Trophoblast cell (in vitro differentiated cells and primary cell): ENCODE measurements at regions not wholly inside any gene's neighbourhood (a gene's known extent, or its start where the extent isn't known, plus 50 kb on each side); places are given as distances from the start of the nearest gene placed in this dataset.

Experiments used
- DNase-seq, 2 donors: peaks; one replicate each; pipeline ENCODE4 v3.0.0-alpha.2; 2016
- H2AFZ ChIP-seq: 2 replicates; pipeline ENCODE4 v1.6.1; 2013; ENCODE audit warnings: low read length, moderate library complexity, mild to moderate bottlenecking; ENCODE audit not compliant: insufficient read depth, poor library complexity
- H2AK5ac ChIP-seq: 2 replicates; pipeline ENCODE4 v1.6.1; 2013; ENCODE audit warnings: mild to moderate bottlenecking, low read length
- H2BK120ac ChIP-seq: 2 replicates; pipeline ENCODE4 v1.6.1; 2013; ENCODE audit warnings: low read length, mild to moderate bottlenecking, moderate library complexity; ENCODE audit not compliant: insufficient read depth, poor library complexity
- H2BK12ac ChIP-seq: 2 replicates; pipeline ENCODE4 v1.6.1; 2013; ENCODE audit warnings: mild to moderate bottlenecking, low read length, moderate library complexity
- H2BK5ac ChIP-seq: 2 replicates; pipeline ENCODE4 v1.6.1; 2013; ENCODE audit warnings: low read length, low read depth, moderate library complexity, mild to moderate bottlenecking; ENCODE audit not compliant: poor library complexity
- H3K14ac ChIP-seq: 2 replicates; pipeline ENCODE4 v1.6.1; 2013; ENCODE audit warnings: mild to moderate bottlenecking, low read length
- H3K18ac ChIP-seq: 2 replicates; pipeline ENCODE4 v1.6.1; 2013; ENCODE audit warnings: mild to moderate bottlenecking, low read length
- H3K23ac ChIP-seq: 2 replicates; pipeline ENCODE4 v1.6.1; 2013; ENCODE audit warnings: low read length
- H3K27ac ChIP-seq: 2 replicates; pipeline ENCODE4 v1.5.1; 2013; ENCODE audit warnings: low read depth, mild to moderate bottlenecking, inconsistent platforms, low read length, moderate library complexity
- H3K27me3 ChIP-seq: 2 replicates; pipeline ENCODE4 v1.6.1; 2013; ENCODE audit warnings: inconsistent platforms, mild to moderate bottlenecking, low read length, moderate library complexity; ENCODE audit not compliant: insufficient read depth
- H3K36me3 ChIP-seq, 2 experiments: 1 replicate in 1 of 2; 2 replicates in 1 of 2; pipeline ENCODE4 v1.6.1; 2013; ENCODE audit warnings: low read length in 2 of 2, mild to moderate bottlenecking in 2 of 2, moderate library complexity in 1 of 2; ENCODE audit not compliant: insufficient read depth in 2 of 2, control insufficient read depth in 1 of 2
- H3K4ac ChIP-seq: 2 replicates; pipeline ENCODE4 v1.6.1; 2013; ENCODE audit warnings: low read depth, mild to moderate bottlenecking, low read length, moderate library complexity
- H3K4me1 ChIP-seq, 2 experiments: 1 replicate in 1 of 2; 2 replicates in 1 of 2; pipeline ENCODE4 v1.6.1; 2013; ENCODE audit warnings: low read length in 2 of 2, mild to moderate bottlenecking in 2 of 2, moderate library complexity in 1 of 2; ENCODE audit not compliant: insufficient read depth in 2 of 2, control insufficient read depth in 1 of 2
- H3K4me2 ChIP-seq: 2 replicates; pipeline ENCODE4 v1.6.1; 2013; ENCODE audit warnings: inconsistent platforms, mild to moderate bottlenecking, low read length, moderate library complexity
- H3K4me3 ChIP-seq: 2 replicates; pipeline ENCODE4 v1.5.1; 2013; ENCODE audit warnings: mild to moderate bottlenecking, low read depth, low read length, inconsistent platforms
- H3K79me1 ChIP-seq: one replicate; pipeline ENCODE4 v1.6.1; 2013; ENCODE audit warnings: low read length
- H3K79me2 ChIP-seq: 2 replicates; pipeline ENCODE4 v1.6.1; 2013; ENCODE audit warnings: low read length, mild to moderate bottlenecking; ENCODE audit not compliant: control insufficient read depth, insufficient read depth, poor library complexity
- H3K9ac ChIP-seq: 2 replicates; pipeline ENCODE4 v1.6.1; 2013; ENCODE audit warnings: mild to moderate bottlenecking, low read length
- H3K9me3 ChIP-seq: 2 replicates; pipeline ENCODE4 v1.6.1; 2013; ENCODE audit warnings: low read depth, mild to moderate bottlenecking, control low read depth, inconsistent platforms, low read length; ENCODE audit not compliant: insufficient read depth
- H4K12ac ChIP-seq: 2 replicates; pipeline ENCODE4 v1.6.1; 2013; ENCODE audit warnings: low read depth, mild to moderate bottlenecking, low read length, moderate library complexity
- H4K8ac ChIP-seq: 2 replicates; pipeline ENCODE4 v1.6.1; 2013; ENCODE audit warnings: low read depth, mild to moderate bottlenecking, low read length, moderate library complexity
- H4K91ac ChIP-seq: one replicate; pipeline ENCODE4 v1.6.1; 2013; ENCODE audit warnings: low read depth, mild to moderate bottlenecking, low read length, moderate library complexity
- WGBS: extraction: QIAGEN DNeasy Blood & Tissue Kit; methylation state at CpG from one replicate; pipeline ENCODE4 v1.1.7; 2013; ENCODE audit warnings: missing lambda C conversion rate; ENCODE audit not compliant: insufficient read length, insufficient coverage; ENCODE audit errors: extremely low coverage; 5-methylcytosine and 5-hydroxymethylcytosine counted together

DNA sequence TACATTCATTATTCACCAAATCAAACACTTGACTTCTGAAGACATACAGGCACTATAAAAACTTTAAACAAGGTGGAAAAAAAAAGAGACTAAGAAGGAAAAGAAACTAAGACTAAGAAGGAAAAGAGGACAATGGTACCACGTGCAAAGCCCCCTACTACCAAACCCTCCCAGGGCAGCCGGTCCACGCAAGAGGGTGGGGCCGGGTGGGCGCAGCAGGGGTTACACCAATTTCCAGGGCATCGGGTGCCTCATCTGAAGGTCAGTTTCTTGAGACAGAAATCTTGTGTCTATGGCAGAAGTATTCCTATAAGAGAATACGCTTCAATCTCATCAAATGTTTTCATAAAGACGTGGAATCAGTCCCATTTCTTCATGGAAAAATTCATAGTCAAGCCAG lies 131.5 kb downstream of the NUFIP1 start:
- no peaks in the 10 kb centered on the region for H3K4me1 ChIP-seq
- no peak overlapping the region for H2BK12ac ChIP-seq
- H3K27me3 ChIP-seq: no peaks in the 10 kb centered on the region
- no peak overlapping the region for H4K91ac ChIP-seq
- no peak overlapping the region for H3K18ac ChIP-seq
- H2BK5ac ChIP-seq: no peak overlapping the region
- no CpG with 5 or more reads among the region's 8 CpGs for WGBS
- no peak for DNase-seq
- H4K8ac ChIP-seq: no peak overlapping the region
- no peak overlapping the region for H3K23ac ChIP-seq
- H2AK5ac ChIP-seq: no peak overlapping the region
- H3K4ac ChIP-seq: no peak overlapping the region
- no peak overlapping the region for H3K4me2 ChIP-seq
- no peak overlapping the region for H3K9ac ChIP-seq
- H3K79me2 ChIP-seq: no peaks in the 10 kb centered on the region
- no peaks in the 10 kb centered on the region for H3K36me3 ChIP-seq
- no peak overlapping the region for H3K4me3 ChIP-seq
- H2BK120ac ChIP-seq: no peak overlapping the region
- no peak overlapping the region for H3K27ac ChIP-seq
- H3K14ac ChIP-seq: no peak overlapping the region
- H2AFZ ChIP-seq: no peak overlapping the region
- no peak overlapping the region for H4K12ac ChIP-seq
- no peaks in the 10 kb centered on the region for H3K9me3 ChIP-seq
- no peaks in the 10 kb centered on the region for H3K79me1 ChIP-seq

DNA sequence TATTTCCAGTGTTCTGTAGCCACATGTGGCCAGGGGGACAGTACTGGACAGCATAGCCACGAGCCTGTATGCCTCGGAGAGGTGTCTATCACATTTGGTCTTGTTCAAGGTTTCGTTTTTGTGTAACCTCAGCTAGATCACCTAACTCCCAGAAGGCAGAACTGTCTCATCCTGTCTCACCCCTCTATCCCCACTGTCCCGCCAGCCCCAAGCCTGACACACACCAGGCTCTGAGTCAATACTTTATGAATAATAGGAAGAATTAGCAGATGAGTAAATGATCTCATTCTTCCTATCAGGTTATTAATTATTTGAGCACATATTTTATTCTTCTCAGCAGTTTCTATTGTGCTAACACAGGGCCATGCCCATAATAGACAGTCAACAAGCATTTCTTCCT lies 132.2 kb downstream of the NUFIP1 start:
- H2AFZ ChIP-seq: no peak overlapping the region
- WGBS: no CpG with 5 or more reads among the region's 4 CpGs
- H3K27me3 ChIP-seq: no peaks in the 10 kb centered on the region
- H3K23ac ChIP-seq: no peak overlapping the region
- no peak overlapping the region for H4K91ac ChIP-seq
- H2AK5ac ChIP-seq: no peak overlapping the region
- H4K8ac ChIP-seq: no peak overlapping the region
- H3K9ac ChIP-seq: no peak overlapping the region
- H2BK120ac ChIP-seq: no peak overlapping the region
- H3K79me2 ChIP-seq: no peaks in the 10 kb centered on the region
- no peak overlapping the region for H2BK5ac ChIP-seq
- DNase-seq: no peak
- no peak overlapping the region for H4K12ac ChIP-seq
- H3K4me2 ChIP-seq: no peak overlapping the region
- no peak overlapping the region for H3K18ac ChIP-seq
- H2BK12ac ChIP-seq: no peak overlapping the region
- no peaks in the 10 kb centered on the region for H3K79me1 ChIP-seq
- H3K4ac ChIP-seq: no peak overlapping the region
- no peak overlapping the region for H3K14ac ChIP-seq
- H3K36me3 ChIP-seq: no peaks in the 10 kb centered on the region
- H3K4me1 ChIP-seq: no peaks in the 10 kb centered on the region
- H3K9me3 ChIP-seq: no peaks in the 10 kb centered on the region
- H3K27ac ChIP-seq: no peak overlapping the region
- no peak overlapping the region for H3K4me3 ChIP-seq

DNA sequence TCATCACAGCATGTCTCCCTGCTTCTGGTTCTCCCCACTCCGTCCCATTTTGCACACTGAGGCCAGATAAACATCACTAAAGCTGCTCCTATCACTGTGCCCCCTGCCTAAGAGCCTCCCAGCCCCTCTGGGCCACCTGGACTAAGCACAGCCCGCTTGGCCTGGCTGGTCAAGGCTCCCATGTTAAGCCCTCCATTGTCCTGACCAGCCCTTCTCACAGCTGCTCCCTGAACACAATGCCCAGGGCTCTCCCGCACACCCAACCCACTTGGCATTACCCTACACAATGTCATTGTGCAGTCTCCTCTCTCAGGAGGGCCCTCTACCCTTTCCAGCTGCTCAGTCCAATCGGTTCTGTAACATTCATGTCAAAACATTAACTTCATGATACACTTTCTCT lies 133.4 kb downstream of the NUFIP1 start:
- no CpG with 5 or more reads among the region's 4 CpGs for WGBS
- Histone ChIP-seq H3K18ac (no peak overlapping the region), H3K27me3 (no peaks in the 10 kb centered on the region)

DNA sequence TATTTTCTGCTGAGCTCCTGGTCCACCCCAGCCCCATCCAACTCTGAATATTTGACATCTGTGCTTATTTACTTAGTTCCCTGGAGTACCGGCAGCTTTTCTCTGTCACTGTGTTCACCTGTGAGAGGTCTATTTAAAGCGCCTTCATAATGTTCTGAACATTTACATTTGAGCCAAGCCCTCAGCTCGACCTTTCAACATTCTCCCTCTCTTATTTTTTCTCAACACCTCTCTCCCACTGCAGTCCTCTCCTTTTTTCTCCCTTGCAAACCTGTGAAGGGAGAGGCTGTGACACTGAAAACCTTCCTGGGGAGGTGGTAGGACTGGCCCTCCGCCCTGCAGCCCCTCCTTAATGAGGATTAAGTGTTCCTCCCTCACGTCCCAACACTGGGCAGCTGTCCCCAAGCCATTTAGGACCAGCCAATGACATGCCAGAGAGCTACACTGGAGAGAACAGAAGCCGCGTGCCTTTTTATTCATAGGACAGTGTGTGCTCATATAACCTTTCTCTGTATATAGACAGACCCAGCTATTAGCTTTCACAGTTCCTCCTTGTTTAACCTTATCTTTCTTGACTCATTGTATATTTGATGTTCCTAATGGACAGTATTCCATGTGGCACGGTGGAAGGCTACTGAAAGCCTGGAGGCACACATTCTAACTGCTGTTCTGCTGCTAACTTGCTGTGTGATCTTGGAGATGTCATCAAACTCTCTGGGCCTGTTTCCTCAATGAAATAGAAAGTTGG lies 134.8 kb downstream of the NUFIP1 start:
- no peak overlapping the region for H2AK5ac ChIP-seq
- H3K9ac ChIP-seq: no peak overlapping the region
- H2AFZ ChIP-seq: no peak overlapping the region
- H4K91ac ChIP-seq: no peak overlapping the region
- H3K79me2 ChIP-seq: no peaks in the 10 kb centered on the region
- no peaks in the 10 kb centered on the region for H3K27me3 ChIP-seq
- H3K4me2 ChIP-seq: no peak overlapping the region
- H3K4me3 ChIP-seq: no peak overlapping the region
- H3K79me1 ChIP-seq: no peaks in the 10 kb centered on the region
- H3K9me3 ChIP-seq: peaks cover 5% of the 10 kb centered on the region
- H3K4me1 ChIP-seq: no peaks in the 10 kb centered on the region
- H3K27ac ChIP-seq: no peak overlapping the region
- no peaks in the 10 kb centered on the region for H3K36me3 ChIP-seq
- no peak overlapping the region for H3K14ac ChIP-seq
- no peak overlapping the region for H4K8ac ChIP-seq
- no CpG with 5 or more reads among the region's 8 CpGs for WGBS
- H3K4ac ChIP-seq: no peak overlapping the region
- DNase-seq: no peak
- H3K18ac ChIP-seq: no peak overlapping the region
- no peak overlapping the region for H4K12ac ChIP-seq
- H2BK12ac ChIP-seq: no peak overlapping the region
- H3K23ac ChIP-seq: no peak overlapping the region
- no peak overlapping the region for H2BK5ac ChIP-seq
- H2BK120ac ChIP-seq: no peak overlapping the region

More for the DNA sequence above, 133.4 kb downstream of the NUFIP1 start:
- H3K27ac ChIP-seq: no peak overlapping the region
- no peak overlapping the region for H4K8ac ChIP-seq
- H2BK5ac ChIP-seq: no peak overlapping the region
- no peak overlapping the region for H3K4me3 ChIP-seq
- H3K4me2 ChIP-seq: no peak overlapping the region
- H2AFZ ChIP-seq: no peak overlapping the region
- no peak overlapping the region for H4K91ac ChIP-seq
- H3K36me3 ChIP-seq: no peaks in the 10 kb centered on the region
- H3K4ac ChIP-seq: no peak overlapping the region
- H3K14ac ChIP-seq: no peak overlapping the region
- H3K23ac ChIP-seq: no peak overlapping the region
- H3K9me3 ChIP-seq: peaks cover 4% of the 10 kb centered on the region
- no peak overlapping the region for H3K9ac ChIP-seq
- no peak for DNase-seq
- no peak overlapping the region for H4K12ac ChIP-seq
- no peaks in the 10 kb centered on the region for H3K4me1 ChIP-seq
- no peak overlapping the region for H2BK12ac ChIP-seq
- no peaks in the 10 kb centered on the region for H3K79me1 ChIP-seq
- no peak overlapping the region for H2BK120ac ChIP-seq
- no peaks in the 10 kb centered on the region for H3K79me2 ChIP-seq
- no peak overlapping the region for H2AK5ac ChIP-seq
